Neural progenitor cell (in vitro differentiated cells): ENCODE measurements at regions not wholly inside any gene's neighbourhood (a gene's known extent, or its start where the extent isn't known, plus 50 kb on each side); places are given as distances from the start of the nearest gene placed in this dataset.

Experiments
- DNase-seq: peaks from one replicate; pipeline ENCODE4 v3.0.0-alpha.2; 2016; ENCODE audit warnings: low spot score
- H2AFZ ChIP-seq: fragments of 200-600 bp; sonication (generic); replicated peaks from 2 replicates; pipeline ENCODE4 v1.6.1; 2016; ENCODE audit warnings: antibody characterized with exemption
- H3F3A ChIP-seq: fragments of 200-600 bp; sonication (generic); 2 replicates; pipeline ENCODE4 v1.6.1; 2016; ENCODE audit warnings: antibody characterized with exemption, low read depth
- H3K27ac ChIP-seq: fragments of 200-600 bp; sonication (generic); 2 replicates; pipeline ENCODE4 v1.5.1; 2016; ENCODE audit warnings: mild to moderate bottlenecking
- H3K27me3 ChIP-seq: fragments of 200-600 bp; sonication (generic); 2 replicates; pipeline ENCODE4 v1.6.1; 2016; ENCODE audit warnings: mild to moderate bottlenecking, moderate library complexity
- H3K36me3 ChIP-seq: fragments of 200-600 bp; sonication (generic); 2 replicates; pipeline ENCODE4 v1.5.1; 2016
- H3K4me1 ChIP-seq: fragments of 200-600 bp; sonication (generic); 2 replicates; pipeline ENCODE4 v1.6.1; 2016; ENCODE audit warnings: mixed run types
- H3K4me2 ChIP-seq: fragments of 200-600 bp; sonication (generic); 2 replicates; pipeline ENCODE4 v1.6.1; 2016
- H3K4me3 ChIP-seq: fragments of 200-600 bp; sonication (generic); 2 replicates; pipeline ENCODE4 v1.5.1; 2016
- H3K79me2 ChIP-seq: fragments of 200-600 bp; sonication (generic); 2 replicates; pipeline ENCODE4 v1.6.1; 2016; ENCODE audit warnings: low read depth
- H3K9ac ChIP-seq: fragments of 200-600 bp; sonication (generic); 2 replicates; pipeline ENCODE4 v1.6.1; 2016
- H3K9me3 ChIP-seq: fragments of 200-600 bp; sonication (generic); 2 replicates; pipeline ENCODE4 v1.5.1; 2016; ENCODE audit warnings: low read depth
- H4K20me1 ChIP-seq: fragments of 200-600 bp; sonication (generic); 2 replicates; pipeline ENCODE4 v1.6.1; 2016; ENCODE audit warnings: low read depth
- H3K27ac Mint-ChIP-seq: 3 replicates; pipeline ENCODE4 v1.8.0; 2021; ENCODE audit warnings: mixed read lengths
- H3K27me3 Mint-ChIP-seq: 2 replicates; pipeline ENCODE4 v1.8.0; 2022; ENCODE audit warnings: low read depth, mild to moderate bottlenecking, inconsistent platforms, moderate library complexity, mixed read lengths; ENCODE audit not compliant: insufficient read depth
- H3K36me3 Mint-ChIP-seq: 3 replicates; pipeline ENCODE4 v1.8.0; 2021; ENCODE audit warnings: mixed read lengths
- H3K4me1 Mint-ChIP-seq: 3 replicates; pipeline ENCODE4 v1.8.0; 2021; ENCODE audit warnings: mixed read lengths
- H3K4me3 Mint-ChIP-seq: 3 replicates; pipeline ENCODE4 v1.8.0; 2021; ENCODE audit warnings: mild to moderate bottlenecking, moderate library complexity, mixed read lengths
- H3K9me3 Mint-ChIP-seq: 3 replicates; pipeline ENCODE4 v1.8.0; 2020; ENCODE audit warnings: mixed read lengths
- CTCF ChIP-seq: fragments of 200-600 bp; sonication (generic); IDR thresholded peaks from 2 replicates; pipeline ENCODE4 v1.5.1; 2017; ENCODE audit warnings: antibody characterized with exemption, mild to moderate bottlenecking
- EZH2 ChIP-seq: fragments of 200-600 bp; sonication (generic); IDR thresholded peaks from 2 replicates; pipeline ENCODE4 v1.6.1; 2017; ENCODE audit warnings: antibody characterized with exemption, mild to moderate bottlenecking, moderate library complexity
- EZH2phosphoT487 ChIP-seq: fragments of 200-600 bp; sonication (generic); IDR thresholded peaks from 2 replicates; pipeline ENCODE4 v1.6.1; 2017; ENCODE audit warnings: antibody characterized with exemption

- Histone ChIP-seq H3K9me3 (no peaks in the 10 kb centered on the region), H3K9ac (no peak overlapping the region), H3K4me3 (no peak overlapping the region), H3K4me2 (no peak overlapping the region), H3K27me3 (no peaks in the 10 kb centered on the region), H3K79me2 (no peaks in the 10 kb centered on the region), H3F3A (peaks cover 2% of the 10 kb centered on the region), H3K4me1 (peaks cover 1% of the 10 kb centered on the region), H2AFZ (no peak overlapping the region), H3K36me3 (no peaks in the 10 kb centered on the region), H4K20me1 (no peaks in the 10 kb centered on the region), H3K27ac (no peak overlapping the region)
- no peaks in the 10 kb centered on the region for H3K4me1 Mint-ChIP-seq
- no peaks in the 10 kb centered on the region for H3K27me3 Mint-ChIP-seq
- no peak for TF ChIP-seq EZH2
- no peak for TF ChIP-seq EZH2phosphoT487
- no peak for TF ChIP-seq CTCF
- no peak overlapping the region for H3K4me3 Mint-ChIP-seq
- no peak for DNase-seq
- no peaks in the 10 kb centered on the region for H3K36me3 Mint-ChIP-seq
- H3K9me3 Mint-ChIP-seq = peaks cover 7% of the 10 kb centered on the region
- no peak overlapping the region for H3K27ac Mint-ChIP-seq
Observed at GRCh38 chr2:160884056-160884455, 276.2 kb upstream of the TANK start.

- Histone ChIP-seq H4K20me1 (no peaks in the 10 kb centered on the region), H3F3A (no peaks in the 10 kb centered on the region), H3K27ac (no peak overlapping the region), H3K36me3 (no peaks in the 10 kb centered on the region), H3K9me3 (no peaks in the 10 kb centered on the region), H3K9ac (no peak overlapping the region), H3K79me2 (no peaks in the 10 kb centered on the region), H2AFZ (no peak overlapping the region), H3K4me3 (no peak overlapping the region), H3K27me3 (no peaks in the 10 kb centered on the region), H3K4me2 (no peak overlapping the region), H3K4me1 (no peaks in the 10 kb centered on the region)
- no peak for TF ChIP-seq CTCF
- TF ChIP-seq EZH2phosphoT487 = no peak
- no peaks in the 10 kb centered on the region for H3K36me3 Mint-ChIP-seq
- no peak for DNase-seq
- no peak overlapping the region for H3K27ac Mint-ChIP-seq
- no peaks in the 10 kb centered on the region for H3K4me1 Mint-ChIP-seq
- H3K9me3 Mint-ChIP-seq = no peaks in the 10 kb centered on the region
- H3K27me3 Mint-ChIP-seq = no peaks in the 10 kb centered on the region
- H3K4me3 Mint-ChIP-seq = no peak overlapping the region
Observed at GRCh38 chr2:160889439-160890170, 270.6 kb upstream of the TANK start.

- Mint-ChIP-seq H3K4me1 (no peaks in the 10 kb centered on the region), H3K36me3 (no peaks in the 10 kb centered on the region), H3K27me3 (no peaks in the 10 kb centered on the region), H3K9me3 (peaks cover 2% of the 10 kb centered on the region), H3K27ac (no peak overlapping the region), H3K4me3 (no peak overlapping the region)
- TF ChIP-seq CTCF (no peak), EZH2phosphoT487 (no peak), EZH2 (no peak)
- Histone ChIP-seq H3K4me3 (no peak overlapping the region), H3K4me1 (no peaks in the 10 kb centered on the region), H3F3A (no peaks in the 10 kb centered on the region), H3K27ac (no peak overlapping the region), H2AFZ (no peak overlapping the region), H4K20me1 (no peaks in the 10 kb centered on the region), H3K79me2 (no peaks in the 10 kb centered on the region), H3K4me2 (no peak overlapping the region), H3K36me3 (no peaks in the 10 kb centered on the region), H3K9ac (no peak overlapping the region), H3K27me3 (no peaks in the 10 kb centered on the region), H3K9me3 (no peaks in the 10 kb centered on the region)
- no peak for DNase-seq
Observed at GRCh38 chr2:160890667-160891352, 269.4 kb upstream of the TANK start.
